SK-N-SH (cell line): ENCODE measurements at regions not wholly inside any gene's neighbourhood (a gene's known extent, or its start where the extent isn't known, plus 50 kb on each side); places are given as distances from the start of the nearest gene placed in this dataset.

Source experiments
- CTCF ChIP-seq: fragments of 200-600 bp; sonication (generic); IDR thresholded peaks from 2 replicates; pipeline ENCODE4 v1.6.1; 2017; ENCODE audit warnings: antibody characterized with exemption, mild to moderate bottlenecking, moderate library complexity
- ELF1 ChIP-seq: IDR thresholded peaks from 2 replicates; pipeline ENCODE4 v1.4.0; 2012
- NFIC ChIP-seq: IDR thresholded peaks from 2 replicates; pipeline ENCODE4 v1.4.0; 2012; ENCODE audit warnings: borderline replicate concordance
- POLR2AphosphoS5 ChIP-seq: IDR thresholded peaks from 2 replicates; pipeline ENCODE4 v1.6.1; 2012; ENCODE audit warnings: low read depth, low read length
- RXRA ChIP-seq: IDR thresholded peaks from 2 replicates; pipeline ENCODE4 v1.4.0; 2012; ENCODE audit warnings: low read depth, mild to moderate bottlenecking, borderline replicate concordance
- TAF1 ChIP-seq: IDR thresholded peaks from 2 replicates; pipeline ENCODE4 v1.6.1; 2012; ENCODE audit warnings: low read depth, mild to moderate bottlenecking, low read length, moderate library complexity, borderline replicate concordance
- YY1 ChIP-seq: IDR thresholded peaks from 2 replicates; pipeline ENCODE4 v1.4.0; 2012; ENCODE audit warnings: low read depth, mild to moderate bottlenecking

GRCh38 chr3:21294768-21295167, 456.2 kb downstream of the ZNF385D start:
- TF ChIP-seq POLR2AphosphoS5: no peak
- TF ChIP-seq YY1: no peak
- TF ChIP-seq CTCF: no peak
- no peak for TF ChIP-seq ELF1
- TF ChIP-seq RXRA: no peak
- no peak for TF ChIP-seq NFIC
- no peak for TF ChIP-seq TAF1
